Activated naive CD8-positive, alpha-beta T cell treated with anti-CD3 and anti-CD28 coated beads, Interleukin-2, amount 10 ng/mL, durations not matched to agents 7 days and 5 days (primary cell): ENCODE measurements at regions not wholly inside any gene's neighbourhood (a gene's known extent, or its start where the extent isn't known, plus 50 kb on each side); places are given as distances from the start of the nearest gene placed in this dataset.

Experiments used
- ATAC-seq: fragments of 150-1000 bp; cut with Tn5 transposase; one replicate; pipeline ENCODE4 v1.10.0; 2021; ENCODE audit warnings: low read depth, moderate library complexity
- POLR2A ChIA-PET: fragments of 350-600 bp; sonication (Branson Sonifier 250); formaldehyde crosslinking; loops from one replicate; lab custom pipeline; 2021; ENCODE audit warnings: antibody characterized with exemption; lab: Charles Lee
- DNase-seq: peaks from one replicate; pipeline ENCODE4 v3.0.0; 2021
- H3K27ac Mint-ChIP-seq: one replicate; pipeline ENCODE4 v1.8.0; 2022; ENCODE audit warnings: mild to moderate bottlenecking, mixed read lengths
- H3K27me3 Mint-ChIP-seq: one replicate; pipeline ENCODE4 v1.8.0; 2022; ENCODE audit warnings: mild to moderate bottlenecking, moderate library complexity, mixed read lengths
- H3K36me3 Mint-ChIP-seq: one replicate; pipeline ENCODE4 v1.8.0; 2021; ENCODE audit warnings: mild to moderate bottlenecking, mixed read lengths
- H3K4me1 Mint-ChIP-seq: one replicate; pipeline ENCODE4 v1.8.0; 2021; ENCODE audit warnings: mixed read lengths
- H3K4me3 Mint-ChIP-seq: one replicate; pipeline ENCODE4 v1.8.0; 2022; ENCODE audit warnings: mild to moderate bottlenecking, moderate library complexity, mixed read lengths
- H3K9me3 Mint-ChIP-seq: one replicate; pipeline ENCODE4 v1.8.0; 2021; ENCODE audit warnings: mixed read lengths

DNA sequence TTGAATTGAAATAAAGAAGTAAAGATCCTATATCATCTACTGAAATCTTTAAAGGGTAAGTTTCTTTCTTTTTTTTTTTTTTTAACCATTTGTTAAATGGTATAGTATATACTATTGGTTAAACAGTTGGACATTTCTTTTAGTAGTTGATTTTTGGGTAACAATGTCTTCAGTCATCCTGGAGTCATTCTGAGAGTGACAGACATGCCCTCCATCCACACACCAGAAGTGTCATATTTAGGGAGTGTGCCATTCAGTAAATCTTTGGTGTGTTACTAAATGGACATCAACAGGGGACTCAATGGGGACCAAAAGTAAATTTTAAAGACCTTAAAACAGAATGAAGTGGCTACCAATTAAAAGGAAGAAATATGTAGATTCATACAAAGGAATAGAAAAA lies 50.8 kb upstream of the SLC39A10 start:
- no peak overlapping the region for H3K27ac Mint-ChIP-seq
- no peaks in the 10 kb centered on the region for H3K27me3 Mint-ChIP-seq
- DNase-seq (no peak), ATAC-seq (no peak)
- POLR2A ChIA-PET = no interaction called here
- H3K36me3 Mint-ChIP-seq = peaks cover 3% of the 10 kb centered on the region
- no peak overlapping the region for H3K4me3 Mint-ChIP-seq
- H3K9me3 Mint-ChIP-seq = no peaks in the 10 kb centered on the region
- peaks cover 4% of the 10 kb centered on the region for H3K4me1 Mint-ChIP-seq

DNA sequence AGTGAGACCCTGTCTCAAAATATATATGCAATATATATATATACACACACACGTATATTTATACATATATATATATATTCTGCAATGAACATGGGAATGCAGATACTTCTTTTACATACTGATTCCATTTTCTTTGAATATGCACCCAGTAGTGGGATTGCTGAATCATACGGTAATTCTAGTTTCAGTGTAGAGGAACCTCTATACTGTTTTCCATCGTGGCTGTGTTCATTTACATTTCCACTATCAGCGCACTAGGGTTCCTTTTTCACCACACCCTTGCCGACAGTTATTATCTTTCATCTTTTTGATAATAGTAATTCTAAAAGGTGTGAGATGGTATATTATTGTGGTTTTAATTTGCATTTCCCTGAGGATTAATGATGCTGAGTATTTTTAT lies 52.3 kb upstream of the SLC39A10 start:
- Mint-ChIP-seq H3K9me3 (no peaks in the 10 kb centered on the region), H3K27ac (no peak overlapping the region), H3K27me3 (no peaks in the 10 kb centered on the region), H3K4me3 (no peak overlapping the region), H3K36me3 (peaks cover 2% of the 10 kb centered on the region), H3K4me1 (peaks cover 4% of the 10 kb centered on the region)
- no peak for DNase-seq
- POLR2A ChIA-PET = no interaction called here
- ATAC-seq = no peak

DNA sequence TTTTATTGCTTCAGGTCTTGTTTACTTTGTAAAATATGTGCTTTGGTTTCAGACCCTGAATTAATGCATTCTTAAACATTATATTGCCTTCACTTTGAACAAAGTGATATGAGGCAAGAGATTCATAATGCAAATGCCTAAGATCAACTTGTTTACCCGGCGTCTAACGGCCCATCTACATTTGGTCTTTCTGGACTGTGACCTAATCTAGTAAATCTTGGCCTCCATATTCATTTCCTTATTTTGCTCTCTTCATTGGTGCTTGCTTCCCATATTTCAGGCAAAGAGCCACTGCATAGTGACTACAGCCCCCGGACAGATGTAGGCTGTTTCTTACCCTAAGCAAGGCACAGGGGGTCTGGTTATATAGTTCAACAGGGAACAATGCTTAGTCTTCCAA lies 53.0 kb upstream of the SLC39A10 start:
- ATAC-seq = no peak
- POLR2A ChIA-PET = no interaction called here
- DNase-seq = no peak
- H3K4me3 Mint-ChIP-seq = no peak overlapping the region
- H3K27ac Mint-ChIP-seq = no peak overlapping the region
- peaks cover under 1% of the 10 kb centered on the region for H3K36me3 Mint-ChIP-seq
- no peaks in the 10 kb centered on the region for H3K9me3 Mint-ChIP-seq
- no peaks in the 10 kb centered on the region for H3K27me3 Mint-ChIP-seq
- peaks cover 3% of the 10 kb centered on the region for H3K4me1 Mint-ChIP-seq

DNA sequence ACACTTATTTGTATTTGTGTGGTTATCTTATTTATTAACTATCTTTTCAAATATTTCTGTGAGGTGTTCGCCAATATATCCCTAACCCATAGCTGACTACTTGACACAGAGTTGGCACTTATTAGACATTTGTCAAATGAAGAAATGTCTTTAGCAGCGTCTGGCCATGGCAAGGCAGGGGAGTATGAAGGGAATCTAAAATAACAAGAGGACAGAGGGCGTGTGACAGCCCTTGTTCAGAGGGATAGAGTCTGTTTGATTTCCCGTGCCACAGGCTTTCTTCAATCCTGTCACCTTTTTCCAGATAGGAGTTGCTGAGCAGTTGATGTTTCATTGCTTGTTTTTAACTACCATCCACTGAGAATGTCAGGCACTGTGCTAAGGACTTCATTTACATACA lies 53.6 kb upstream of the SLC39A10 start:
- POLR2A ChIA-PET = no interaction called here
- H3K27ac Mint-ChIP-seq = no peak overlapping the region
- no peak for DNase-seq
- no peaks in the 10 kb centered on the region for H3K4me1 Mint-ChIP-seq
- H3K9me3 Mint-ChIP-seq = no peaks in the 10 kb centered on the region
- ATAC-seq = no peak
- no peaks in the 10 kb centered on the region for H3K36me3 Mint-ChIP-seq
- no peaks in the 10 kb centered on the region for H3K27me3 Mint-ChIP-seq
- no peak overlapping the region for H3K4me3 Mint-ChIP-seq

DNA sequence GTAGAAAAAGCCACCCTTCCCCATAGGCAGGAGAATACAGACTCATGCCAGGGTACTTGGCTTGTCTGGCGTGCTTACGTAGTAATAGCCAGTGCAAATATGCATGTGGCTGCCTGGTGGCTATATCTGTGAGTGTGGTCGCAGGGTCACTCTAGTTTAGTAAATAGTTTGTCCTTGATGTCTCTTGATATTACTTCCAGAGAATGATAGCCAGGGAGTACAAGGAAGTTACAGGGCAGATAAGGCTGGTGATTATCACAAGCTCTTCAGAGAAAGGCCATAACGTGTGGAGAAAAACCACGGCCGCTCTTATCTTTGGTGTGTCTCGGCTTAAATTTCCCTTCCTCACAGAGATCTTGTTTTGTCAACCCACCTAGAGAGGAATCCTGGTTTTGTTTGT lies 54.3 kb upstream of the SLC39A10 start:
- no peaks in the 10 kb centered on the region for H3K36me3 Mint-ChIP-seq
- POLR2A ChIA-PET = interaction anchor here (0.7 kb wide), 1 partner anchor 29 kb away, joined by 3 read pairs; no protein-coding TSS in a partner anchor
- H3K9me3 Mint-ChIP-seq = no peaks in the 10 kb centered on the region
- DNase-seq (no peak), ATAC-seq (no peak)
- H3K4me1 Mint-ChIP-seq = no peaks in the 10 kb centered on the region
- no peaks in the 10 kb centered on the region for H3K27me3 Mint-ChIP-seq
- H3K4me3 Mint-ChIP-seq = no peak overlapping the region
- no peak overlapping the region for H3K27ac Mint-ChIP-seq

DNA sequence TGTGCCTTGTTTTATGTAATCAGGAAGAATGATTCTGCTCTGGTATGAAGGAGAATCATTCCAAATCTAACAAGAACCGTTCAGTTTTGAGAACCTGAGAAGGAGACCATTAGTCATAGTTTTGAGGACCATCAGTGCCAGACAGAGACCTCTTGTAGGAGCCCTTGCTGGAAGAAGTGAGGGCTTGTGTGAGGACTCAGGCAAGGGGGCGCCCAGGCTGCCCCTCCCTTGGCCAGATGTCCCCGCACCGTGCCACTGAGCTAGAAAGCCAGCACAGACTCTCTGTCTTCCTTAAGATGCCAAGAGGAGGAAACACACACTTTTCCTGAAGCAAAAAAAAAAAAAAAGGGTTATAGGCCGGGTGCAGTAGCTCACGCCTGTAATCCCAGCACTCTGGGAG lies 55.7 kb upstream of the SLC39A10 start:
- no peaks in the 10 kb centered on the region for H3K36me3 Mint-ChIP-seq
- ATAC-seq = no peak
- no peak overlapping the region for H3K4me3 Mint-ChIP-seq
- H3K27ac Mint-ChIP-seq = peak overlapping the region; percentile 5
- no peak for DNase-seq
- no peaks in the 10 kb centered on the region for H3K27me3 Mint-ChIP-seq
- H3K9me3 Mint-ChIP-seq = no peaks in the 10 kb centered on the region
- H3K4me1 Mint-ChIP-seq = no peaks in the 10 kb centered on the region
- POLR2A ChIA-PET = no interaction called here

DNA sequence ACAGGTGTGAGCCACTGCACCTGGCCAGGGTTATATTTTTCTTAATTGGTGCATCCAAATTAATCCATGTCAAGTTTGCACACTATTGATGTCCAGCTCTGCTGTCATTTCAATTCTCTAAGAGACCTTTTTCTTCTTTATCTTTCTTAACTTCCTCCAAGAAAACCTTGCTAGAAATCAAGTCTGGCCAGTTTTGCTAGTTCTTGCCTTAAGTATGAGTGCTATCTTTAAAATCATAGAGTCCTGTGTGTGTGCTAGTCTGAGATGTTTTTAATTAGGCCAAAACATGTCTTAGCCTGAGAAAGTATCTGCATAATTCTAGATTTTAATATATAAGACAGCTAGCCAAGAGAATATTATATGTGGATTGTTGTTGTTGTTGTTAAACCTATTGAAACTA lies 56.2 kb upstream of the SLC39A10 start:
- POLR2A ChIA-PET = no interaction called here
- Mint-ChIP-seq H3K27me3 (no peaks in the 10 kb centered on the region), H3K4me3 (no peak overlapping the region), H3K4me1 (no peaks in the 10 kb centered on the region), H3K36me3 (no peaks in the 10 kb centered on the region), H3K27ac (no peak overlapping the region), H3K9me3 (no peaks in the 10 kb centered on the region)
- DNase-seq (no peak), ATAC-seq (no peak)

DNA sequence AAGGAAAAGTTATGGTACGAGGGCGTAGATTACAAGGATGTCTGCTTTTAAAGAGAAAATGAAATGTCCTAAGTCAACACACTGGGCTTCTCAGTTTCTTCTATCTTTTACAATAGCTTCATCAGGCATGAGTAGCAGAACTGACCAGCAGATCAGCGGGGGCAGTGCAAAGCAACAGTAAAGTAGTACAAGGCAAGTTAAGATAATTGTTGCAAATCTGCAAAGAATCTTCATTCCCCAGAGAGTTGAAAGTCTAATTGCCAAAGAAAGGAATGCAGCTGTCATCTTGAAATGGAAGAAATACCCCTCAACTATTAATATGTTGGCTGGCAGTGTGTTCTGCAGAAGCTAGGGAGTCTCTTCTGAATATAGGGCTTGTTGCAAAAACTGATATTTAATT lies 60.2 kb upstream of the SLC39A10 start:
- Mint-ChIP-seq H3K4me1 (peaks cover 14% of the 10 kb centered on the region), H3K9me3 (peaks cover 1% of the 10 kb centered on the region), H3K27me3 (no peaks in the 10 kb centered on the region), H3K36me3 (peaks cover 4% of the 10 kb centered on the region), H3K27ac (no peak overlapping the region), H3K4me3 (no peak overlapping the region)
- ATAC-seq (no peak), DNase-seq (no peak)
- POLR2A ChIA-PET = interaction anchor here (0.6 kb wide), 1 partner anchor 9 kb away, joined by 4 read pairs; no protein-coding TSS in a partner anchor

DNA sequence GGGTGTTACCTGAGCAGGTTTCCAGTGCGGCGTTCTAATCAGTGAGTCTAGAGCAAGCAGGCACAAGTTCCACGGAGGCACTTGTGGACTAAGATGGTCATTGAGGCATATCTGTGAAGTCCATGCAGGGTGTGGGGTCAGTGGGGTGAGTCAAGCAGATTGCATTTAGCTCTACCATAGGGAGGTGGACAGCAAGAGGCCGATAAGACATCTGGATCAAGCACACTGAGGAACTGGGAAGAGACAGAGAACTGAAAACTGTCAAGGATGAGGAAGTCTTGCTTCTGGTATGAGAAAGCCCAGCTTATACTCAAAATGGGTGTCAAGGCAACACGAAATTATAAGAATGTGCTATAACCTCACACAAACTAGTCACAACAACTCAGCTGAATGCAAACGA lies 61.2 kb upstream of the SLC39A10 start:
- Mint-ChIP-seq H3K9me3 (peaks cover 1% of the 10 kb centered on the region), H3K4me3 (no peak overlapping the region), H3K27ac (no peak overlapping the region), H3K4me1 (peaks cover 15% of the 10 kb centered on the region), H3K27me3 (no peaks in the 10 kb centered on the region), H3K36me3 (peaks cover 4% of the 10 kb centered on the region)
- POLR2A ChIA-PET = no interaction called here
- ATAC-seq (no peak), DNase-seq (no peak)

DNA sequence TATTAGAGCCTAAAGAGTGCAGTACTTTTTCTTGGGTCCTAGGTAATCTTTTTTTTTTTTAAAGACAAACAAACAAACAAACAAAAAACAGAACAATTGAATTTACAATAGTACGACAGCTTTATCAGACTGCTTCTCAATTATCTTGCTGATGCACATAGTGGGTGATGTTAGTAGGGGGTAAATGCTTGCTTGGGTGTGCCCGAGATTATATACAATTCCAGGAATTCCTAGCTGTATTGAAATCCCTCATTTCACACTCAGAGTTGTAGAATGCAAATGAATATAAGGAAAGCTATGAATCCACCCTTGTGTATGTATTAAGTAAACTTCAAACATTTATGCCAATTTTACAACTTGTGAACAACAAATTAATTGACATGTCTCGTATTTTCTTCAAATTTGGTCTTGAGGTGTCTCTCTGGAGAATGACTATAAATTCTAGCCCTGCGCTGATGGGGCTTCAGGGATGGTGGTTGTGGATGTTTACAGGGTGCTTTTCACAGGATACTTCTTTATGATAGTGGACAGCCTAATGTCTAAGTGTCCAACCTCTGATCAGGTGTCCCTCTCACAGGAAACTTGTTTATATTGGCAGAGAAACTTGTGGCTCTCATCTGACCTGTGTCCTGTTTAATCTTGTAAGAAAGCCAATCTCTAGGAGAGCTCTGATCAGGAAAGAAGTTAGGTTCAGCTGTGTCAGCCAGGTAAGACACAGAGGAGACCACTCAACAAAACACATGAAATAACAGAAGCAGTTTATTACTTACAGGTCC lies 61.9 kb upstream of the SLC39A10 start:
- Mint-ChIP-seq H3K36me3 (peaks cover 4% of the 10 kb centered on the region), H3K4me1 (peaks cover 16% of the 10 kb centered on the region), H3K9me3 (peaks cover 1% of the 10 kb centered on the region), H3K27me3 (no peaks in the 10 kb centered on the region), H3K4me3 (no peak overlapping the region), H3K27ac (no peak overlapping the region)
- ATAC-seq = no peak
- POLR2A ChIA-PET = no interaction called here
- DNase-seq = no peak

DNA sequence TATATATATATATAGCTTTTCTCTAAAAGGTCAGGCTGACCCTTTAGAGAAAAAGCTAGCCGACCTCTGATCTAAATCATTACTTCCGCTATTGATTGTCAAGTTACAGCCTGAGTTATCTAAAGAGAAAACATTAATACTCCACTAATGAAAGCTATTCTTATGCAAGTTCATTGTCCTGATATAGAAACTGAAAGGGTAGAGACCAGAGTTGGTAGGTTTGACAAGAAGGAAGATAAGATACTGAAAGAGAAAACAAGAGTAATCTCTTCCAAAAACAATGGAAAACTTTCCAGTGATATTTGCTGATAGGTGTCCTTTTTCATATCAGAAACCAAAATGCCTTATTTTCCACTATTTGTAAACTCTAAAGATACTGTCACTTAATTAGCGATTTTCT lies 62.8 kb upstream of the SLC39A10 start:
- Mint-ChIP-seq H3K4me1 (peaks cover 16% of the 10 kb centered on the region), H3K9me3 (peaks cover 1% of the 10 kb centered on the region), H3K4me3 (peak overlapping the region; percentile 44), H3K27me3 (no peaks in the 10 kb centered on the region), H3K36me3 (peaks cover 4% of the 10 kb centered on the region), H3K27ac (peak overlapping the region; percentile 9)
- ATAC-seq (no peak), DNase-seq (no peak)
- POLR2A ChIA-PET = no interaction called here

DNA sequence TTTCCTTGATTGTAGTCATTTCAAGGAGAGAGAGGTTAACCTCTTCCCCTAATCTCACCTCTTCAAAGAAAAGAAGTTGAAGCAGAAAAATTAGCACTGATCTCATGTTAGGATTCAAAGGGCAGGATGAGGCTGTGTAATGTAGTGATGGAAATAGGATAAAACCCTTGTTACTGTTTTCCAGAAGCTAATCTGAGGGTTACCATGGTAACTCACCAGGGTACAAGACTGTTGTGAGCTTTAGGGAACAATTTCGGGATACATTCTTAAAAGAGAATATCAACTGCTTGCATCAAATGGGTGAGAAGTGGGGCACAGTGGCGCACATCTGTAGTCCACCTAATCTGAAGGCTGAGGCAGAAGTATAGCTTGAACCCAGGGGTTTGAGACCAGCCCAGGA lies 64.9 kb upstream of the SLC39A10 start:
- Mint-ChIP-seq H3K36me3 (peaks cover 4% of the 10 kb centered on the region), H3K9me3 (peaks cover 1% of the 10 kb centered on the region), H3K27me3 (no peaks in the 10 kb centered on the region), H3K27ac (no peak overlapping the region), H3K4me3 (no peak overlapping the region), H3K4me1 (peaks cover 16% of the 10 kb centered on the region)
- no peak for ATAC-seq
- POLR2A ChIA-PET = interaction anchor here (0.9 kb wide), 1 partner anchor 64 kb away, joined by 3 read pairs; the partner anchor contains the start of gene SLC39A10
- no peak for DNase-seq

DNA sequence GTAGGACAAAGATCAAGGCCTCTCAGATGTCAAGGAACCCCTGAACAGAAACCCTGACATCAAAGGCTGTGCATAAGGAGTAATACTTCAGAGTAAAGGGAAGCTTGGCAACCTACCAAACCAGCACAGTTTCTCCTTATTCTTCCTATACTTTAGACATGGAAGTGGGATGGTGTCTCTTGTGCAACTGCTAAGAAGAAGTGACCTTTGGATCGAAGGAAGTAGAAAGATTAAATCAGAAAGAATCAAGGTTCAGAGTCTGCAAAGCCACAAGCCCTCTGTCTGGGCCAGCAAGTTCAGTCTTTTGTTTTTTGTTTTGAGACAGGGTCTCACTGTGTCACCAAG lies 66.2 kb upstream of the SLC39A10 start:
- no peak for DNase-seq
- Mint-ChIP-seq H3K36me3 (peaks cover 4% of the 10 kb centered on the region), H3K27me3 (no peaks in the 10 kb centered on the region), H3K4me3 (no peak overlapping the region), H3K9me3 (peaks cover 1% of the 10 kb centered on the region), H3K4me1 (peaks cover 16% of the 10 kb centered on the region), H3K27ac (no peak overlapping the region)
- no peak for ATAC-seq
- POLR2A ChIA-PET = no interaction called here

DNA sequence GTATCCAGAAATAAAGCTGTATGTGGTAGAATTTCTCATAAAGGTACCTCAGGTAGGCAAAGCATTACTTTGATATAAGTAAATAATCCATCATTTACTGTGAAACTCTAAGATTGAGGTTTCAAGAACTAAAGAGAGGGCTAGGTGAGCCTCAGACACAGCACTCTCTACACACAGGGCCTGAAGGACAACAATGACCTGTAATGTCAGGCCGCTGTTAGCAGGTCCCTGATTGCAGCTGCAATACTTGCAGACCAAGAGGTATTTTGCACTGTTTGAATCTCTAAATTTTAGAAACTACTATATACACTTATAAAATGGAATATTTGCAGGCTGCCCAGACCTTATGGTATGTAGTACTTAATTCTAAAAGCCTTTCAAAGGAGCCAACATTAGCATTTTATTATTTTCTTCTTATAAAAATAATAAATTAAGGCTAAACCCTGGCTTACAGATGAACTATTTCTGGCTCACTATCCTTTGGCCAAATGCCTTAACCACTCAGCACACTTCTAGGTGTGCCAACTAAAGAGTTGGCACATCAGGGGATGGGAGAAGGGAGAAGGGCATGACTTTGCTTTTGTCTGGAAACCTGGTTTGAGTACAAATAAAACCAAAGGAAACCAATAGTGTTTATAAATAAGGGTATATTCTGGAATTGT lies 66.7 kb upstream of the SLC39A10 start:
- peaks cover 2% of the 10 kb centered on the region for H3K36me3 Mint-ChIP-seq
- ATAC-seq (no peak), DNase-seq (no peak)
- H3K9me3 Mint-ChIP-seq = peaks cover 1% of the 10 kb centered on the region
- H3K27me3 Mint-ChIP-seq = no peaks in the 10 kb centered on the region
- no peak overlapping the region for H3K4me3 Mint-ChIP-seq
- POLR2A ChIA-PET = no interaction called here
- H3K4me1 Mint-ChIP-seq = peaks cover 14% of the 10 kb centered on the region
- H3K27ac Mint-ChIP-seq = no peak overlapping the region
